Gastroesophageal sphincter (tissue), 3 donors: ENCODE measurements at regions not wholly inside any gene's neighbourhood (a gene's known extent, or its start where the extent isn't known, plus 50 kb on each side); places are given as distances from the start of the nearest gene placed in this dataset.

Experiments
- CTCF ChIP-seq, 4 experiments: fragments of 200-600 bp in 2 of 4; fragments of 450-650 bp in 2 of 4; sonication (generic) in 1 of 4; IDR thresholded peaks; one replicate each; pipeline ENCODE4 v1.5.1; 2017 to 2019; ENCODE audit warnings: antibody characterized with exemption in 4 of 4, mild to moderate bottlenecking in 2 of 4, moderate library complexity in 2 of 4
- EP300 ChIP-seq: sonication (generic); formaldehyde crosslinking; IDR thresholded peaks from one replicate; pipeline ENCODE4 v1.6.1; 2017; ENCODE audit warnings: antibody characterized with exemption, mild to moderate bottlenecking
- POLR2A ChIP-seq, 2 donors: fragments of 450-650 bp; IDR thresholded peaks; one replicate each; pipeline ENCODE4 v1.6.1; 2017; ENCODE audit warnings: antibody characterized with exemption in 2 of 2, mild to moderate bottlenecking in 2 of 2, moderate library complexity in 1 of 2
- POLR2AphosphoS5 ChIP-seq: sonication (generic); formaldehyde crosslinking; IDR thresholded peaks from one replicate; pipeline ENCODE4 v1.6.1; 2017; ENCODE audit warnings: antibody characterized with exemption

GRCh38 chr11:27274854-27275395 lies 88.1 kb downstream of the CCDC34 start:
- TF ChIP-seq POLR2A (IDR thresholded peaks at IDR 0.05) (no peak), CTCF (IDR thresholded peaks at IDR 0.05) (no peak), EP300 (no peak), POLR2AphosphoS5 (no peak)
